HG03159 (cell line): ENCODE measurements at regions not wholly inside any gene's neighbourhood (a gene's known extent, or its start where the extent isn't known, plus 50 kb on each side); places are given as distances from the start of the nearest gene placed in this dataset.
"Not testable (repeated sequence)": the region's sequence is repeated elsewhere in the genome, so short reads cannot be mapped to it uniquely, and the experiment has no call there.

ENCODE experiments used
- ATAC-seq: cut with Tn5 transposase; IDR thresholded peaks from one replicate; pipeline ENCODE4 v1.9.1; 2021; ENCODE audit warnings: mild to moderate bottlenecking, moderate library complexity; ENCODE audit not compliant: unreplicated experiment

DNA sequence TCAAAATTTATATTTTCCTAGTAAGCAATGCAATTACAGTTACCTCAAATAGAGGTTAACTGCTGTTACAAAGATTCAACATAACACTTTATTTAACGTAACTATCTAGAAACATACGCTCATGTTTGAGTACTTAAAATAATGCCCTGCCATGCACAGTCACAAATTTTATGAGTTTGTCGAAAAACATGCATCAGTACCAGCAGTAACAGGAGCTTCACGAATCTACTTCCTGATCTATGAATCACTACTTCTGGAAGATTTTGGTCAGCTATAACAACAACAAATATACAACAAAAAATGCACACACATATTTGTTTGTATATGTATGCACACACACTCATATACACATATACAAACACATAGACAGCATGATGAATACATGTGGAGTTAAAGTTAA, 881.8 kb downstream of the FSCB start:
- ATAC-seq = no peak

DNA sequence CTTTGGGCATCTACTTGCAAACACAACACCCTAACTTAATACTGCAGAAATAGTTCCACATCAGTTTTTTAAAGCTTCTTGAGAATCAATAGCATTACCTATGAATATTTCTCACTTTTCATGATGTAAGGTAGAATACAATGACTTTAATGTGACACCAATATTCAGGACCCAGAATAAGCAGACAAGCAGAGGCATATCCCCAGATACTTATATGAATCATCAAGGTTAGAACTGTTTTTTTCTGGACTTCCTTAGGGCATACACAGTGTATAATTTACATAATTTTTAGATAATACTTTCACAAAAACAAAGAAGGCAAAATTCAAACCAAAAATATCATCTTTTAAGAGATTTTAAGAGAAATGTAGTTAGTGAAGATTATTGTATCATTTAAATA, 885.8 kb downstream of the FSCB start:
- ATAC-seq = no peak

DNA sequence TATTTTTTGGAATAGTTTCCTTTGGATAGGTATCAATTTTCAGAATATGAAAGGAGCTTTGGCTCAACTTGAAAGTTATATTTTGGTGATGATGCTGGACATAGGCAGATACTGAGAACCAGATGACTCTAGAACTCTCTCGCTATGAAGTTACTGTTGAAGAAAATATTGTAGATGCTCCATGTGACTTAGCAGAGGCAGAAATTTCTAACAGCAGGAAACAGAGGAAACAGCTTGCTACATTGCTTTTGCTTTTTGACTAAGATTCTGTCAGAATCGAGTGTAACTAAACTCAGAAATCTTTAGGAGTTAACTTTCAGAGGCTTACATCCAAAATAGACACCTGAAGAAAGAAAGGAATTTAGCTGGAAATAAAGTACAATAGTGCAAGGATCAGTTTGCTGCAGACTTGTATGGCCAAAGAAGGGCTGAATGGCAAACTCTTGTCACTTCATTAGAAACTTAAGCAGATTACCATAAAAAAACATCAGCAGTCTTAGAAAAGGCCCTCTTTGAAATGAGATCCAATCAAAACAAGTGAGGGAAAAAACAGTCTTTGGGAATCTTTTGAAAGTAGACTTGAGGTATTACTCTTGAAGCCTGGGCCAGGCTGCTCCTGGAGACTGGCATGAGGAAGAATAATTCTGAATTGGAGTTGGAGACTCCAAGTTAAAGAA, 911.8 kb downstream of the FSCB start:
- no peak for ATAC-seq

DNA sequence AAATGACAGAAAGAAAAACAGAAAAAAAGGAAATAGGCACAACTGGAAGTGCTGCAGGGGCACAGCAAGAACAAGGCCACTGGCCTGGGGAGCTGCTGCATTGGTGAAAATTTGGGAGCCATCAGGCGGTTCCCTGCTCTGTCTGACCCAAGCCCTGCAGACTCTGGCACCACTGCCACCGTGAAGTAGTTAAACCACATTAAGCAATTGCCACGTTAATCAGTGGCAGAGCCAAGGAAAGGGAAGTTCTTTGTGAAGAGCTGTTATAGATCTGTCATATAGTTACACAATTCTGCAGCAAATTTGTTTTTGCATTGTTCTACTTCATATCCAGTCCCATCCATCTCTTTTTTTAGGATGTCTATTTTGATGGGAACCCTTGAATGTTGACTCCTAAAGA, 915.3 kb downstream of the FSCB start:
- no peak for ATAC-seq

DNA sequence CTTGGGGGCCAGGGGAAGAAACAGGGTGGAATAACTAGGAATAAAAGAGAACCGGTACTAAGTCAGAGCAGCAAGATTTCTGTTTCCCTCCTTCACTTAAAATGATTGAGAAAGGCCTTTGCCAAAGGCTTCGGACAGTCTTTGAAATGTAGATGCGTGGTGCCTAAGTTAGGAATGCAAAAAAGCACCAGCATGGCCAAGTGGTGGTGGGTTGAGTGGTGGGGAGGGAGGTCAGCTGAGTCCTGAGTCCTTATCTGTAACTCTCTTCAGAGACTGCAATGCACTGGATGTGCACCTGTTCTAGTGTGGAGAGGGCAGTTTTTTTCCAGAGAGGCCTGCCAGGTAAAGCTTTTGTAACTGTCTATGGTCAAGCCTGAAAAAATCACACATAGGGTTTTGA, 919.9 kb downstream of the FSCB start:
- no peak for ATAC-seq

DNA sequence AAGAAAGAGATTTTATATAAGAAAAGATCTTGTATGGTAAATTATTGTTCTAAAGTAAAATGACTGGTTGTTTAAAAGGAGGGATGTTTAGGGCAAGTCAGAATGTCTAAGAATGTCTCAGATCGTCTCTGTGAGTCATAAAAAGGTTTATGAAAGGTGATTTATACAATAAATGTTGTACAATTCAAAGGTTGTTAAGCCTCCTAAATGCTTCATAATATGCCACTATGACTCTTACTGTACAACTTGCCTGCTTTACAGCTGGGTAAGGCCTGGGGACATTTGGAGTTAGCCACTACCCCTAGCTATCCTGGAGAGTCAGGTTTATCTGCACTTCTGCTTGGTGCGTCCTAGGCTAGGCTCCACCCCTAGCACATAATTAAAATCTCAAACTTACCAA, 927.4 kb downstream of the FSCB start:
- ATAC-seq = no peak

DNA sequence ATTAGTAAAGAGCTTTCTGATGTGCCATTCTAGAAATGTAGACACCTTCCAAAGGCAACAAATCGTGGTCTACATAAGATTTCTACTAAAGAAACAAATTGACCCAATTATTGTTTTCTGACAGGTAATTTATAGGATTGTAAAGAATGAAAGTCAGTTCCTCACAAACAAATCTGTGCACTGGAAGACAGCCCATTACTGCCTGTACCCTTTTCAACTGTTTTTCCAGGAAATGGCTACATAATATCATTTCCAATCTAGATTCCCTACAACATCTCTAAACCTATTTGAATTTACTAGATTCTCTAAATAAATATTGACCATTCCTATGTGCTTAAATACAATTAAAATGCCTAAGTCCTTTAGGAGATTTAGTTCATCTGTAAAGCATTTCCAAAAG, 939.1 kb downstream of the FSCB start:
- ATAC-seq = no peak

DNA sequence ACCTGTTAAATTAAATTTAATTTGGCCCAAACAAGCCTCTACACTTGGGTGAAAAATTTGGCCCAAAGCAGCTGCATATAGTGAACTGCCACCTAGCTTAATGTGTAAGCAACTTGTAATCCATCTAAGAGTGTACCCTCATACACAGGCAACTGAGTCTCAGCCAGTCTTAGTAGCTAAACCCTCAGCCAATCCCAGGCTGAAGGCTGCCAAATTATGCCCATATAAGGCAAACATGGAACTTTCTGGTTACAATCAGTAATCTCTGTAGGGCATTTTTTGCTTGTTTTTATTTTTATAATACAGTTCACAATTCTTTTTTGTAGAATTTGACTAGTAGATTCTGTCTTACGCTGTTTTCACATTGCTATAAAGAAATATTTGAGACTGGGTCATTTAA, 958.7 kb downstream of the FSCB start:
- ATAC-seq = no peak

DNA sequence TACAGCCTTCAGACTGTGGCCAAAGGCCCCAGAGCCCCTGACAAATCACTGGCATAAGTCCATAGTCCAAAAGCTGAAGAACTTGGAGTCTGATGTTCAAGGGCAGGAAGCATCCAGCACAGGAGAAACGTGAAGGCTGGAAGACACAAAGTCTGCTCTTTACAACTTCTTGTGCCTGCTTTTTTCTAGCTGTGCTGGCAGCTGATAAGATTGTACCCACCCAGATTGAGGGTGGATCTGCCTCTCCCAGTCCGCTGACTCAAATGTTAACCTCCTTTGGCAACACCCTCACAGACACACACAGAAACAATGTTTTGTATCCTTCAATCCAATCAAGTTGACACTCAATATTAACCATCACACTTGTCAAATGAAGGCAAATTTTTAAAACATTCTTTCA, 959.5 kb downstream of the FSCB start:
- not testable (repeated sequence) for ATAC-seq

DNA sequence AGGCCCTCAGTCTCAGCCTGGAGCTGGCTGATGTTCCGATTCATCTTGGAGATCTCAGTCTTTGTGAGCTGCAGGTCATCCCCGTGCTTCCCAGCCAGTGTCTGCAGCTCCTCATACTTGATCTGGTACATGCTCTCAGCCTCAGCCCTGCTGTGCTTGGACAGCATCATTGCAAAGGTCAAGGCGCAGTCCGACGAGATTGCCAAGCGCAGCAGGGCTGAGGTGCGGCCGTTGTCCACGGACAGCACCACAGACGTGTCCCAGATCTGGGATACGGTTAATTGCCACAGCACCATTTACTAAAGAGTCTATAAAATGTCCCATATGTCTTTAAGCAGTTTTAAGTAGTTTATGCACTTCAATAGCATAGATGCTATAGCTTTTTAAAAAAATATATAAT, 965.7 kb downstream of the FSCB start:
- no peak for ATAC-seq

DNA sequence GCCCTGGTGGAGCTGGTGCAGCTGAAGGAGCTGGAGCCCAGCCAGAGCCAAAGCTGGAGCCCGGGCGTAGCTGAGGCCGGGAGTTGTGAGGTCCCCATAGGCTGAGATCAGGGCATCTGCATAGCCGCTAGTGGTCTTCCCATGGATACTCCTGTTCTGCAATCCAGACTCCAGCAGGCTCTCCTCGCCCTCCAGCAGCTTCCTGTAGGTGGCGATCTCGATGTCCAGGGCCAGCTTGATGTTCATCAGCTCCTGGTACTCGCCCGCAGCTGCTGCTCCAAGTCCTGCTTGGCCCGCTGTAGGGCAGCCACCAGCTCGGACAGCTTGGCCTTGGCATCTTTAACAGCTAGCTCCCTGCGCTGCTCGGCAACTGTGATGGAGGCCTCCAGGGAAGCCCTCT, 966.1 kb downstream of the FSCB start:
- no peak for ATAC-seq

DNA sequence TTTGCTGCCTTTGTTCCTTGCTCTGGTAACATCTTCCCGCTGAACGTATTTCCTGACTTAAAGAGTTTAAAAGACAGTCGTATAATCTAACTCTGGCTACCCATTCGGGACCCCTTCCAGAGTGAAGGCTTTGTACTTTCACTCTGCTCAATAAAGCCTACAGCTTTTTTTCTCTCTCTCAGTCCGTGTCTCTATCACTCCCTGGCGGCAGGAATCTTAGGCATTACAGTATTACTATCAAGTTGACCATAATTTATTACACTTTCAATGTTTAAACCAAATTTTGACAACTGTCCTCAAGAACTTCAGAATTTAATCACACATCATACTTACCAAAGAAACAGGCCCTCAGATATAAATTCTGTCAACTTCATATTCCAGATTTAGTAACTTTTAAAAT, 967.9 kb downstream of the FSCB start:
- ATAC-seq = no peak

DNA sequence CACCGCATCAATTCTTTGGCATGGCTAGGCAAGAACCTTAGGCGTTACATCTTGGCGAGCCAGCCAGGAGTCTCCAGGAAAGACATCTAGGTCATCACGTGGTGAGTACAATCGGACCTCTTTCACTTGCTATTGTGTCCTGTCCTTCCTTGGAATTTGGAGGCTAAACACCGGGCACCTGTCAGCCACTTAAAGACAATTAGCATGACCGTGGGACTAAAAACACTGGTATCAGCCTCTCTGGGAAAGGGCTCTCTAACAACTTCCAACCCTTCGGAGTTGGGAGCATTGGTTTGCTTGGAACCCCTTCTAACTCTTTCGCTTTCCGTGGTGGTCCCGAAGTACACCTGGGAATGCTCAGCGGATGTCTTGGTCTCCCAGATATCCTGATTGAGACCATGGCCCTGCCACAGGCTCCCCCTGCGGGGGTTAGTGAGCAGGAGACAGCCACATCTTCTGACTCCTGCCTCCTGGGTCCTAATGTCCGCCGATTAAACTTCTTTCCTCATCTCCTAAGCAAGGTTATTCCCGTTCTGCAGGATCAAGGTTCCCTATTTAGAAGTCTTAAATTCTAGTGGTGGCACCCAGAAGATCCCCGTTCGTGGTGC, 971.7 kb downstream of the FSCB start:
- no peak for ATAC-seq

DNA sequence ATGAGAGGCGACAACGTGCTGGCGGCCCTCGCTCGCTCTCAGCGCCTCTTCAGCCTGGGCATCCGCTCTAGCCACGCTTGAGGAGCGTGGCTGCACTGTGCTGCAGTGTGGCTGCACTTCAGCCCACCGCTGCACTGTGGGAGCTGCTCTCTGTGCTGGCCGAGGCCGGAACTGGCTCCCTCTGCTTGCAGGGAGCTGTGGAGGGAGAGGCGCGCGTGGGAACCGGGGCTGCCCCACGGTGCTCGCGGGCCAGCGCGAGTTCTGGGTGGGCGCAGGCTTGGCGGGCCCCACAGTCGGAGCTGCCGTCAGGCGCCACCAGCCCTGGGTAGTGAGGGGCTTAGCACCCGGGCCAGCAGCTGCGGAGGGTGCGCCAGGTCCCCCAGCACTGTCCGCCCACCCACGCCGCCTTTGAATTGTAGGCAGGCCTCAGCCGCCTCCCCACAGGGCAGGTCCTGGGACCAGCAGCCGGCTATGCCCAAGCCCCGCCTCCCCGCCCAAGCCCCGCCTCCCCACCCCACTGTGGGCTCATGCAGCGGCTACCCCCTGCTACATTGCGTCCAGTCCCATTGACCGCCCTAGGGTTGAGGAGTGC, 974.2 kb downstream of the FSCB start:
- no peak for ATAC-seq

DNA sequence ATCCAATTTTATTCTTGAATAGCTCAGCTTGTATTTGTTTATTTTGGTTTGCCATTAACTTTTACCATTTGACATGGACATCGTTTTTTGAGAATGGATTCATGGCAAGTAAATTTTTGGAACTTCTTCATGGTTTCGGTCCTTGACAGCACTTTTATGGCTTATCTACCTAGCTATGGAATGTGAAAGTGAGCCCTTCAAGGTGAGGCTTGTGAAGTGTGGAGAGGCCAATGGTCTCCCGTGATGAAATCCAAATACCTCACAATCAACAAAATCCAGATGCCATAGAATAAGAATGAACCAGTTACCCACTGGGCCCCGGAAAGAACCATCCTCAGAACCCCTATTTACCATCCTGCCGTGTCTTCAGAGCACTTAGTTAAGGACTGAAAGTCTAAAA, 978.8 kb downstream of the FSCB start:
- no peak for ATAC-seq

DNA sequence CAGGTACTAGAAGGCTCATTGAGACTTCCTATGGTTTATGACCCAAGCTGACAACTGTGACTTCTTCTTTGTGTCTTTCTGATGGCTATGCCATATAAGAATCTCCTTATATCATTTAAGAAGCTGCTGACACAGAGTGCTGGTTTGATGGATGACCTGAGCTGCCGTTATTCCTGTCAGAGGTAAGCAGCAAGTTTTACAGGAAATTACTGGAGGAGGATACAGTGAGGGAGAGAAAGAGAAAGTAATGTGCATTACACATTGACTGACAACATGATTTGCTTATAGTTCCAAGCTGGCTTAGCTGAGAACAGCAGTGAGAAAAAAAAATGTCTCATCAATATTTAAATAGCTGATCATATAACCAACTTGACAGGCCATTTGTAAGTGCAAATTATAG, 981.4 kb downstream of the FSCB start:
- no peak for ATAC-seq

DNA sequence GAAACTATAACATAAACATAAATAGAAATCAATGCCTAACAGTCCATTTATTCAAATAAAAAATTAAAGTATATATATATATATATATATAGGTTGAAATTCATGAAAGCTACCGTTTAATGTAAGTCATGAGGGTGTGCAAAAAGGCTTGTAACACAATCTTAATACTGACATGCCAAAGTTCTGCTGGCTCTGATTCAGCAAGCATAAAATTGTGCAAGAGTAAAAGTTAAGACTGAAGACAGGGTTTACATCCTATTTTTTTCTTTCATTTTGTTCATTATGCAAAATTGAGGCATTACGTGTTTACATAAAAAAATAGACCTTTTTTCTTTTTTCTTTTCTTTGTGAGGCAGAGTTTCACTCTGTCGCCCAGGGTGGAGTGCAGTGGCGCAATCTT, 984.2 kb downstream of the FSCB start:
- no peak for ATAC-seq

DNA sequence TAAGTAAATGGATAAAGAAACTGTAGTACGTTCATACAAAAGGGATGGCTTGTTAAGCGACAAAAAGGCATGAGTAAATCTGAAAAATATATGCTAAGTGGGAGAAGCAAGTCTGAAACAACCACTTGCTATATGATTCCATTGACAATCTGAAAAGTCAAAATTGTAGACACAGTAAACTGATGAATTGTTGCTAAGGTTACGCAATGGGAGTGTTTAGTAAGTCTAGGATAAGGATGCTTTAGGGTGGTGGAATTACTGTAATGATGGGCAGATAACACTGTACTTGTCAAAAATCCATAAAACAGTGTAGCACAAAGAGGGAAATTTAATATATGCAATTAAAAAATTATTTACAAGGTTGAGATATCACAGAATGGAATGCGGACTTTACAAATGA, 984.9 kb downstream of the FSCB start:
- no peak for ATAC-seq

DNA sequence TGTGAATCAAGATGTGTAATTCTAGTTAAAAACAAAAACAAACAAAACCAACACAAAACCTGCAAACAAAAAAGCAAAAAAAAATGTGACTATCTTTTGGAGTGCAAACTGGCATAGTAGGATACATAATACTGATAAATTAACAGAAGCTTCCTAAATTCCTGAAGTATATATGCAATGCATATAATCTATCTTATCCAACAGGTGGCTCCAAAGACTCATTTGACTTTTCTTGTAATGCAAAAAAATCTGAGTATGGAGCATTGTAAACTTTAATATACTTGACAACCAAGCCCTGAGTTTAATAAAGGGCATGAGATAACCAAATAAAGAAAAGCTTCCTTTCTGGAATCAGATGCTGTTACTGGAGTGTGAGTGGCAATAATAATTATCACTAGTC, 1003.6 kb downstream of the FSCB start:
- ATAC-seq = no peak

DNA sequence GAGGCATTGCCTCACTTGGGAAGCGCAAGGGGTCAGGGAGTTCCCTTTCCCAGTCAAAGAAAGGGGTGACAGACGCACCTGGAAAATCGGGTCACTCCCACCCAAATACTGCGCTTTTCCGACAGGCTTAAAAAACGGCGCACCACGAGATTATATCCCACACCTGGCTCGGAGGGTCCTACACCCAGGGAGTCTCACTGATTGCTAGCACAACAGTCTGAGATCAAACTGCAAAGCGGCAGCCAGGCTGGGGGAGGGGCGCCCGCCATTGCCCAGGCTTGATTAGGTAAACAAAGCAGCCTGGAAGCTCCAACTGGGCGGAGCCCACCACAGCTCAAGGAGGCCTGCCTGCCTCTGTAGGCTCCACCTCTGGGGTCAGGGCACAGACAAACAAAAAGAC, 1014.7 kb downstream of the FSCB start:
- not testable (repeated sequence) for ATAC-seq

DNA sequence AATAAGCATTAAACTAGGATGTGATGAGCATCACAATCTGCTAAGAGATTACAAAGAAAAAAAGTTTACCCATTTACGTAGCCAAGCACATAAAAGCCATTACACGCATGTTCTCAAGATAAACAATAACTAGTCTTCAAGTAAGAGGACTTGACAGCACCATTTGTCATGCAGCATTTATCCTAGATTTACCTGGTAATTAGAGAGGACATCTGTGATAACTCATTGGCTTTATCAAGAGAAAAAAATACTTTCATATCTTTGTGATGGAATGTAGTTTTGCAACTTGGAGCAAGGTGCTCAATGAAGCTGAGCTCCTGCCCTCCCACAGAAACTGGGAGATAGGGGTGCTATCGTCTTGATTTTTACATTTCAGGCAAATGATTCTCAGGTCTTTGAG, 1023.7 kb downstream of the FSCB start:
- ATAC-seq = no peak

DNA sequence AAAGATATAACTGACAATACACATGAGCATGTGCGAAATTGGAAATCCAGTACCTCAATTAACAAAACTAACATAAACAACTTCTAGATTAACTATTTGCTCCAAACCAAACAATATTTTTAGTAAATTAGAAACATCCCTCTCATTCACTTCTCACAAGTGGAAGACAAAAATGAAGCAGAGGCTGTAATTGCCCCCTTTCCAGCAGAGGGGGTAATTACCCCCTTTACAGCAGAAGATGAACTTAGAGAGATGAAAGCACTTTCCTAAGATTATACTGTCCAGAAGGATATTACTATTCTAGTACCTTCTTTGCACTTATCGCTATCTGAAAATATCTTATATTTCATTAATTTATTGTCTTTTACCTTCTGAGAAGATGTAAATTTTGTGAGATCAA, 1025.2 kb downstream of the FSCB start:
- ATAC-seq = no peak

DNA sequence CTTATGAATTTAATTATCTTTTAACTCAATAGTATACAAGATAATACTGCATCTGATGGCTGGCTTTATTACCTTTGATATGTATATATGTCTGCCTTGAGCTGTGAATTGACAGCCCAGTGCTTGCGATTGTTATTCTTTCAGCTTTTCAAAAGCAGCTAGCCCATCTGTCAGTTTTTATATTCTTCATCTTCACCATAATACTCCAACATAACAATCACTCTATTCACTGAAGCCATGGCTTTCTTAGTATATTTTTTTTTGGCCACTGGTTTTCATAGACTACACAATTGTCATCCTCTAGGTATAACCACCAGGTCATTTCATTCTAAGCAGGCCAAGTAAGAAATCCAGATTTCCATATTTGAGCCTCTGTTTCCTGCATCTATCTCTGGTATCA, 1026.1 kb downstream of the FSCB start:
- no peak for ATAC-seq
